Neural progenitor cell (in vitro differentiated cells): ENCODE measurements at regions not wholly inside any gene's neighbourhood (a gene's known extent, or its start where the extent isn't known, plus 50 kb on each side); places are given as distances from the start of the nearest gene placed in this dataset.

Experiments
- CTCF ChIP-seq: fragments of 200-600 bp; sonication (generic); IDR thresholded peaks from 2 replicates; pipeline ENCODE4 v1.5.1; 2017; ENCODE audit warnings: antibody characterized with exemption, mild to moderate bottlenecking
- EZH2 ChIP-seq: fragments of 200-600 bp; sonication (generic); IDR thresholded peaks from 2 replicates; pipeline ENCODE4 v1.6.1; 2017; ENCODE audit warnings: antibody characterized with exemption, mild to moderate bottlenecking, moderate library complexity

GRCh38 chr11:15775015-15775541, 581.3 kb downstream of the SOX6 start:
- TF ChIP-seq CTCF (no peak), EZH2 (no peak)
